Renal pelvis (tissue), 1 donor: ENCODE measurements at regions not wholly inside any gene's neighbourhood (a gene's known extent, or its start where the extent isn't known, plus 50 kb on each side); places are given as distances from the start of the nearest gene placed in this dataset.
"Not testable (repeated sequence)": the region's sequence is repeated elsewhere in the genome, so short reads cannot be mapped to it uniquely, and the experiment has no call there.

Experiments
- DNase-seq: peaks from one replicate; pipeline ENCODE4 v3.0.0-alpha.2; 2013

DNA sequence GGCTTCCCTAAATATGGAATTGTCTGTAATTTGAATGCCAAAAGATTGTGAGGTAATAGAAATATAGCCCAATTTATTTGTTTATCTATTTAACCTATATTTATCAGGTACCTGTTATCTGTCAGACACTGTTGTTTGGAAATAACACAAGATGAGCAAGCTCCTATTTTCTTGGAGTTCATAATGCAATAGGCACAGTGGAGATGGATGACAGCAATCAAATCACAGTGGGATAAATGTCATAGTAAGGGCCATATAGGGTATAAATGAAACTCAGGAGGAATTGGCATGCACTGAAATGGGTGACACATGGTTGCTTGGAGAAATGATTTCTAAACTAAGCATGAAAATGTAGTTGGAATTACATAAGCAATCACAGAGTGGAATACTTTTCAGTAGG lies 761.8 kb upstream of the MBL2 start:
- DNase-seq = no peak

DNA sequence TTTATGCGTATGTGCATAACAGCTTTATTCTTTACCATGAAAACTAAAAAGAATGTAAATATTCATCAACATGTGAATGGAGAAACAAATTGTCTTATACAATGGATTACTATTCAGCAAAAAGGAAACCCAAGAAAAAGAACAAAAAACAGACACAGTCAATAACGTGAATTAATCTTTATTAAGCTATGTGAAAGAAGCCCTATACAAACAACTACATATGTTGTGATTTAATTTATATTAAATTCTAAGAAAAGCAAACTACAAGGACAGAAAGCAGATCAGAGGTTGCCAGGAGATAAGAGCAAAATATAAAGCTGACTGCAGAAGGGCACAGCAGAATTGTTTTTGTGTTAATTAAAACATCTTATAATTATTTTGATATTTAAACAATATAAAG lies 756.4 kb upstream of the MBL2 start:
- DNase-seq = no peak

- no peak for DNase-seq
Observed at GRCh38 chr10:53521046-53521445, 748.5 kb upstream of the MBL2 start.

DNA sequence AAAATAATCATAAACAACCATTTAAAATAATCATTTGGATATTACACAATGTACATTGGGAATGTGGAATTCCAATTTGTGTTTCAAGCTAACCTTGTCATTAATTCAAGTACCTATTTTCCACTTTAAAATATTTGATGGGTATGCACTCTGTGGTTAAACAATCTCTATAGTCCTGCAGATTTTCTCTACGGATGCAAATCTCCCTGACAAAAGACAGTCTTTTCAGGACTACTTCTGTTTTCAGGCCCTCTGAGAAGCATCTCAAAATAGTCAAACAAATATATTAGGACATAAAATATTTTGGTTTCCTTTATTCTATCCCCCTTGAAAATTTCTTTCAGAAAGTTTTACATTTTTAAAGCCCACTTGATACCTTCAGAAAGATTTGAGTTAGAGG lies 735.6 kb upstream of the MBL2 start:
- DNase-seq = no peak

DNA sequence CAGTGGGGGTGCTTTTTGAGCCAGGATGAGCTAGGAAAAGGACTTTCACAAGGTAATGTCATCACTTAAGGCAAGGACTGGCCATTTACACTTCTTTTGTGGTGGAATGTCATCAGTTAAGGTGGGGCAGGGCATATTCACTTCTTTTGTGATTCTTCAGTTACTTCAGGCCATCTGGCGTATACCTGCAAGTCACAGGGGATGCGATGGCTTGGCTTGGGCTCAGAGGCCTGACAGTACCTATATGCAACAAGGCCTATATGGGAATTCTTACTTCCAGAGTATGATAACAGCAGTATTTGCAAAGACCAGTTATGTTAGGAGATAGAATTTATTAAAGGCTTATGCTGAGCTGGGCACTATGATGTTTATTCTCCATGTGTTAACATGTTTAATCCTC lies 731.9 kb upstream of the MBL2 start:
- not testable (repeated sequence) for DNase-seq

GRCh38 chr10:53491774-53492173 lies 719.2 kb upstream of the MBL2 start:
- peak; percentile 4 for DNase-seq

DNA sequence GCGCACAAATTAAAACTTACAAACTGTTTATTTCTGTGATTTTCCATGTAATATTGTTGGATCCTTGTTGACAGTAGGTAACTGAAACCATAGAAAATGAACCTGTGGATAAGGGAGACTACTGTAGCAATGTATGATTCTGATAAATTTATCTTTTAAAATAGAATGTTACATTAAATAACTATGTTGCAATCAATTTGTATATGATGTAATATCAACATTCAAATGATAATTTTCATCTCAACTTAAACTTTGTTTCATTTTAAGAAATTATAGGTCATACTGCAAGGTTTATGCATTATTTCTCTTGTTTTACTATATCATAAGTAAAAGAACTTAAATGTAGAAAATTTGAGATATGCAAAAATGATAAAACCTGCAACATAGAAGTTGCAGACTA lies 718.0 kb upstream of the MBL2 start:
- DNase-seq = no peak

- no peak for DNase-seq
Observed at GRCh38 chr10:53489335-53490182, 717.0 kb upstream of the MBL2 start.

DNA sequence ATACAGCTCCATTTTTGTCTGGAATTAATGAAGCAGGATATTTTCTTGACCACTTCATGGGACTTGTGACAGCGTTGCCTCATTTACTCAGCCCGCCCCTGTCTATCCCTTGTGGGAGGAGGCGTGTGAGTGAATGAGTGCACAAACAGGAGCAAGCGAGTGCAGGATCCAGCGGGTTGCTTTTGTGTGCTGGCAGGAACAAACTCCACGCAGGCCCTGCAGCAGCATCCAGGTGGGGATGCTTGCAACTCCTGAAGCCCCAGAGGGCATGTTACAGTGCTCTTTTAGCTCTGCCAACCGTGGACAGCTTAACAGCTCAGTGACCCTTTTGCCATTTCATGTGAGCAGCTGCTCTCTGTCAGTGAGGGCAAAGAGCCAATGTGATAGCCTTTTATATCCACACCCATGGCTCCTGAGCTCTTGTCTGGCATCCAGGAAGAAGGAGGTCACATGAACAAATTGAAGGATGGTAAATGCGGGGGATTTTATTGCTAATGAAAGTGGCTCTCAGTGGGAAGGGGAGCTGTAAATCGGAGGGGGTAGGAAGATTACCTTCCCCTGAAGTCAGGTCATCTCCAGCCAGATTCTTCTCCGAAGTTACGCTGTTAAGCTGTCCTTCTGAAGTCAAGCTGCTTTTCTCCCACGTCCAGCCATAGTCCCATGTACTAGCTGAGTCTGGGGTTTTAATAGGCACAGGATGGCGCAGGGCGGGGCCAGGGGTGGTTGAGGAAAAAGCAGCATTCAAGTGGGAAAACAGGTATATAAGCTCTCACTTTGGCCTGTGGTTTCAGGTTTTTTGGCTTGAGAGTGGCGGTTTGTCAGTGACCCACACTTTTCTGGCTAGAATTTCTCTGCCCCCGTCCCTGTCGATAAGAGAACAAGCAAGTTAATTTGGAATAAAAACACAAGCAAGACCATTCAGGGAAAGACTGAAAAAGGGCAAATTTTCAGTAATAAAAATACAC lies 714.7 kb upstream of the MBL2 start:
- no peak for DNase-seq

DNA sequence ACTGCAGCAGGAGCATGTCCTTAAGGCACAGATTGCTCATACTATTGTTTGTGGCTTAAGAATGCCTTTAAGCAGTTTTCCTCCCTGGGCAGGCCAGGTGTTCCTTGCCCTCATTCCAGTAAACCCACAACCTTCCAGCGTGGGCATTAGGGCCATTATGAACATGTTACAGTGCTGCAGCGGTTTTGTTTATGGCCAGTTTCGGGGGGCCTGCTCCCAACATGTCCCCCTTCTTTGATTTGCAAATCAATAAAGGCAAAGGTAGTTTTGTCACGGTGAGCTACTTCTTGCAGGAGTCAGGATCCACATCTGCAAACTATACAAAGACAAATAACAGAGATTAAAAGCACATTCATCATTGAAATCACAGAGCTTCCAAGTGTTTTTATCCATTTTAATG lies 712.8 kb upstream of the MBL2 start:
- not testable (repeated sequence) for DNase-seq

GRCh38 chr10:53479365-53479764 lies 706.8 kb upstream of the MBL2 start:
- no peak for DNase-seq

GRCh38 chr10:53477313-53477675 lies 704.7 kb upstream of the MBL2 start:
- DNase-seq = no peak

- no peak for DNase-seq
Observed at GRCh38 chr10:53476650-53477312, 704.2 kb upstream of the MBL2 start.

- no peak for DNase-seq
Observed at GRCh38 chr10:53469383-53469782, 696.8 kb upstream of the MBL2 start.

DNA sequence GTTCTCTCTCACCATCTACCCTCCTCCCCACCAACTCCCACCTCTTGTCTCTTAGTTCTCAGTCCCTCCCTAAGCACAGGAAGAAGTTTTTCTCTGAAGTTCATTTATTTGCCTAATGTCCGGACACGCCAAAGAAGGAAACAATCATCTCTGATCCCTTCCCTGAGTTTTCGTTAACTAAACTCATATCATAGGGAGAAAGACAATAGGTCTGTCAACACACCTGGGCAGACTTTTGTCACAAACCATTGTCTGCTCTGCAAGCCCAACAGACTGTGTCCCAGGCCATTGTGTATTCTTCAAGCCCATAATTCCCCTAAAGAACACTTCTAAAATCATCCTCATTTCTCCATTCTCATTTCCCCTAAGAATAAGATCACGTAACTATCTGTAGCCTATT lies 691.0 kb upstream of the MBL2 start:
- no peak for DNase-seq

- no peak for DNase-seq
Observed at GRCh38 chr10:53458007-53458406, 685.4 kb upstream of the MBL2 start.

DNA sequence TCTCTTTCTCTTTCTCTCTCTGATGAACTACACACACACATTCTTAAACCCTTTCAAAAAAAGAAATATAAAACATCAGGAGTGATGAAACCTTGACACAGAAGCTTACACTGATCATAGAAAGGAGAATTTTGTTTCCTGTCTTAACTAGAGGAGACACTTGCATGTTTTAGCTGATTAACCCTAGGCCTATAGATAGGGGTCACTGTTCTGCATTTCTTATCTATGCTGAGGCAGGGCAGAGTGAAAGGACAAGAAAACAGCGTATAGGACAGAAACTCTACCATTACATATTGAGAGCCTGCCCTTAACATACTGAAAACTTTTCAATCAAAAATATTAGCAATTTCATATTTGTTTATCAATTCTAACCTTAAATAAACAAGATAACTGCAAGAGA lies 680.6 kb upstream of the MBL2 start:
- no peak for DNase-seq

- no peak for DNase-seq
Observed at GRCh38 chr10:53447576-53447975, 675.0 kb upstream of the MBL2 start.

- DNase-seq = no peak
Observed at GRCh38 chr10:53441843-53442242, 669.3 kb upstream of the MBL2 start.

- DNase-seq = no peak
Observed at GRCh38 chr10:53440601-53441000, 668.0 kb upstream of the MBL2 start.

- DNase-seq = not testable (repeated sequence)
Observed at GRCh38 chr10:53439075-53439474, 666.5 kb upstream of the MBL2 start.

DNA sequence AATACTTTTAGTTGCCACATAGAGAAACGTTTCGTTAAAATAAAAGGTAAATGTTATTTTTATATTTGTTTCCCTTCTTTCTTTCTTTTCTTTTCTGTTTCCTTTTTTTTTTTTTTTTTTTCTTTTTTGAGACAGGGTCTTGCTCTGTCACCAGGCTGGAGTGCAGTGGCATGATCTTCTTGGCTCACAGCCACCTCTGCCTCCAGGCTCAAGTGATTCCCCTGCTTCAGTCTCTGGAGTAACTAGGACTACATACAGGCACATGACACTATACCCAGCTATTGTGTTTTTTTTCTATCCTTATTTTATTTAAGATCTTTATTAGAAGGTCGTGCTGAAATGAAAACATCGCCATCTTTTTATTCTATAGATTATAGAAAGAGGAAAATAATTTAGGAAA lies 661.8 kb upstream of the MBL2 start:
- DNase-seq = no peak

DNA sequence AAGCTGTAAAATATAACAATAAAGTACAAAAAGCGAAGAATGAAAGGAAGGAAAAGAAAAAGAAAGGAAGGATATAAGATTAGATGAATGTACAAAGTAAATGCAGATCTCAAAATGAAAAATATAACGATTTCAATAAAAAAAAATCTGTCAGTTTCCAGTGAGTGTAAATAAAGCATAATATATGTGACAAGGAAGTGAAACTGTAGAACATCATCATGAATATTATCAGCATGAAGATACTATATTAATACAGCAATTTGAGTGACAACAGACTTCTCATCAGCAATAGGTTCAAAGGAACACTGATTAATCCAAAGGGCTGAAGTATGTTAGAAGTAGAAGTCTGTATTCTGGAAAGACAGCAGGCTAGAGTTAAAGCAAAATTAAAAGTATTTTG lies 659.5 kb upstream of the MBL2 start:
- no peak for DNase-seq
